Breast epithelium (tissue), 4 donors: ENCODE measurements at regions not wholly inside any gene's neighbourhood (a gene's known extent, or its start where the extent isn't known, plus 50 kb on each side); places are given as distances from the start of the nearest gene placed in this dataset.

Source experiments
- DNase-seq, 2 donors: peaks; one replicate each; pipeline ENCODE4 v3.0.0-alpha.2; 2019; ENCODE audit warnings: low spot score in 2 of 2
- H3K27ac ChIP-seq, 2 donors: fragments of 200-600 bp; sonication (generic) in 1 of 2; one replicate each; pipeline ENCODE4 v1.5.1; 2016 to 2019; ENCODE audit warnings: mild to moderate bottlenecking in 1 of 2
- H3K27me3 ChIP-seq, 2 donors: fragments of 200-600 bp; sonication (generic) in 1 of 2; one replicate each; pipeline versions ENCODE4 v1.5.1 to v1.6.0; 2017 to 2019; ENCODE audit warnings: control low read depth in 1 of 2, mild to moderate bottlenecking in 1 of 2
- H3K36me3 ChIP-seq: fragments of 200-600 bp; one replicate; pipeline ENCODE4 v1.5.1; 2019
- H3K4me1 ChIP-seq, 2 donors: fragments of 200-600 bp; sonication (generic); one replicate each; pipeline ENCODE4 v1.5.1; 2016 to 2019; ENCODE audit warnings: control low read depth in 1 of 2
- H3K4me3 ChIP-seq, 3 donors: fragments of 200-600 bp; sonication (generic); 1 replicate in 2 of 3; 2 replicates in 1 of 3; pipeline ENCODE4 v1.5.1; 2016 to 2019; ENCODE audit warnings: mild to moderate bottlenecking in 3 of 3, moderate library complexity in 2 of 3
- H3K9me3 ChIP-seq, 2 donors: fragments of 200-600 bp; sonication (generic) in 1 of 2; one replicate each; pipeline ENCODE4 v1.5.1; 2016 to 2019; ENCODE audit warnings: control low read depth in 1 of 2
- POLR2A ChIP-seq: fragments of 450-650 bp; IDR thresholded peaks from one replicate; pipeline ENCODE4 v1.6.1; 2016; ENCODE audit warnings: antibody characterized with exemption, mild to moderate bottlenecking, moderate library complexity
- POLR2AphosphoS5 ChIP-seq, 3 donors: sonication (generic); formaldehyde crosslinking; IDR thresholded peaks; one replicate each; pipeline ENCODE4 v1.6.1; 2017; ENCODE audit warnings: antibody characterized with exemption in 3 of 3
- intact Hi-C: fragments of 100-400 bp; cut with DNase I; formaldehyde crosslinking; loops from one replicate; pipeline ENCODE4 v1.15.1; 2023; ENCODE audit warnings: low total_unique reads
- TF ChIP-seq, protein P1 (sequence below), 3 donors: fragments of 450-650 bp; IDR thresholded peaks; one replicate each; pipeline ENCODE4 v1.5.1; 2016 to 2017; ENCODE audit warnings: antibody characterized with exemption in 3 of 3, mild to moderate bottlenecking in 3 of 3, moderate library complexity in 3 of 3

DNA sequence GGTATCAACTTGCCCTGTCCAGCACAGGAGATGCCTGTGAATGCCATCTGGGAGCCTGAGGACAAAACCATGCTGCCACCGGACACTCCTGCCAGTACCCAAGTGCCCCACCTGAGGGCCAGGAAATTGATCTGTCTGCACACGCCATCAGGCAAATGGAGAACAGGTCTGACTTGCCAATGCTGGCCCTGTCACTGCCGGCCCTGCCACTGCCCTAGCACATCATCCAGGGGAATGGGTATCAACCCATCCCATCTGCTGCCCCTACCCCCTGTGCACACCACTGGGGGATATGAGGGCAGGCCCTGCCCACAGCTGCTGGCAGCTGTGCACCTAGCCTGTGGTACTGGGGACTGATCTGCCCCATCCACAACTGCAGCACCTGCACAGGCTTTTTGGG is 1081.6 kb upstream of the EYS start:
- Histone ChIP-seq H3K36me3 (no peaks in the 10 kb centered on the region), H3K4me3 (no peak overlapping the region), H3K27me3 (no peaks in the 10 kb centered on the region), H3K4me1 (no peaks in the 10 kb centered on the region), H3K9me3 (no peaks in the 10 kb centered on the region), H3K27ac (no peak overlapping the region)
- no peak for TF ChIP-seq POLR2A
- TF ChIP-seq POLR2AphosphoS5 (IDR thresholded peaks at IDR 0.05): no peak
- TF ChIP-seq, protein P1, sequence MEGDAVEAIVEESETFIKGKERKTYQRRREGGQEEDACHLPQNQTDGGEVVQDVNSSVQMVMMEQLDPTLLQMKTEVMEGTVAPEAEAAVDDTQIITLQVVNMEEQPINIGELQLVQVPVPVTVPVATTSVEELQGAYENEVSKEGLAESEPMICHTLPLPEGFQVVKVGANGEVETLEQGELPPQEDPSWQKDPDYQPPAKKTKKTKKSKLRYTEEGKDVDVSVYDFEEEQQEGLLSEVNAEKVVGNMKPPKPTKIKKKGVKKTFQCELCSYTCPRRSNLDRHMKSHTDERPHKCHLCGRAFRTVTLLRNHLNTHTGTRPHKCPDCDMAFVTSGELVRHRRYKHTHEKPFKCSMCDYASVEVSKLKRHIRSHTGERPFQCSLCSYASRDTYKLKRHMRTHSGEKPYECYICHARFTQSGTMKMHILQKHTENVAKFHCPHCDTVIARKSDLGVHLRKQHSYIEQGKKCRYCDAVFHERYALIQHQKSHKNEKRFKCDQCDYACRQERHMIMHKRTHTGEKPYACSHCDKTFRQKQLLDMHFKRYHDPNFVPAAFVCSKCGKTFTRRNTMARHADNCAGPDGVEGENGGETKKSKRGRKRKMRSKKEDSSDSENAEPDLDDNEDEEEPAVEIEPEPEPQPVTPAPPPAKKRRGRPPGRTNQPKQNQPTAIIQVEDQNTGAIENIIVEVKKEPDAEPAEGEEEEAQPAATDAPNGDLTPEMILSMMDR (IDR thresholded peaks at IDR 0.05): no peak
- intact Hi-C loops: no loop called here
- DNase-seq: no peak

DNA sequence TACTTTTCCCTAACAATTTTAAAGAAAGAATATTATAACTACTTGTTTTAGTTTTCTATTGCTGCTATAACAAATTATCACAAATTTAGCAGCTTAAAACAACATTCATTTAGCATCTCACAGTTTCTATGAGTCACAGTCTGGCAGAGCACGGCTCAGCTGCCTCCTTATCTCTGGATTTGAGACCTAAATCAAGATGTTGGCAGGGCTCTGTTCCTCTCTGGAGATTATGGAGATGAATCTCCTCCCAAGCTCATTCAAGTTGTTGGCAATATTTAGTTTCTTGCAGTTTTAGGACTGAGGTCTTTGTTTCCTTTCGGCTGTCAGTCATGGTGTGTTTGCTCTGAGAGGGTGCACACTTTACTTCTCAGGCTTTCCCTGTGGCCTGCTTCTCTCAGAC is 1065.8 kb upstream of the EYS start:
- Histone ChIP-seq H3K36me3 (no peaks in the 10 kb centered on the region), H3K4me3 (no peak overlapping the region), H3K4me1 (no peaks in the 10 kb centered on the region), H3K27ac (no peak overlapping the region), H3K27me3 (no peaks in the 10 kb centered on the region), H3K9me3 (peaks cover 0 to 15% of the 10 kb centered on the region in 2 donors)
- TF ChIP-seq POLR2A (no peak), POLR2AphosphoS5 (IDR thresholded peaks at IDR 0.05) (no peak)
- TF ChIP-seq, protein P1 (IDR thresholded peaks at IDR 0.05): no peak
- intact Hi-C loops: no loop called here
- DNase-seq: no peak

DNA sequence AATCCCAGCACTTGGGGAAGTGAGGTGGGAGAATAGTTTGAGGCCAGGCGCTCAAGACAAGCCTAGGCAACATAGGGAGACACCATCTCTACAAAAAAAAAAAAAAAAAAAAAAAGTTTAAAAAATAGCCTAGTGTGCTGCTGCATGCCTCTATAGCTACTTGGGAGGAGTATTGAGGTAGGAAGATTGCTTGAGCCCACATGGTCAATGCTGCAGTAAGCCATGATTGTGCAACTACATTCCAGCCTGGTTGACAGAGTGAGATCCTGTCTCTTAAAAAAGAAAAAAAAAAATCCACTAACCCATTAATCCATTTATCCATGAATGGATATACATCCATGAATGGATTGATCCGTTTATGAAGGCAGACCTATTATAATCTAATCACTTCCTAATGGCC is 1064.6 kb upstream of the EYS start:
- Histone ChIP-seq H3K27me3 (no peaks in the 10 kb centered on the region), H3K9me3 (peaks cover 0 to 15% of the 10 kb centered on the region in 2 donors), H3K27ac (no peak overlapping the region), H3K4me1 (no peaks in the 10 kb centered on the region), H3K4me3 (no peak overlapping the region), H3K36me3 (no peaks in the 10 kb centered on the region)
- no peak for DNase-seq
- intact Hi-C loops: no loop called here
- TF ChIP-seq POLR2A (no peak), POLR2AphosphoS5 (IDR thresholded peaks at IDR 0.05) (no peak)
- TF ChIP-seq, protein P1 (IDR thresholded peaks at IDR 0.05): no peak

DNA sequence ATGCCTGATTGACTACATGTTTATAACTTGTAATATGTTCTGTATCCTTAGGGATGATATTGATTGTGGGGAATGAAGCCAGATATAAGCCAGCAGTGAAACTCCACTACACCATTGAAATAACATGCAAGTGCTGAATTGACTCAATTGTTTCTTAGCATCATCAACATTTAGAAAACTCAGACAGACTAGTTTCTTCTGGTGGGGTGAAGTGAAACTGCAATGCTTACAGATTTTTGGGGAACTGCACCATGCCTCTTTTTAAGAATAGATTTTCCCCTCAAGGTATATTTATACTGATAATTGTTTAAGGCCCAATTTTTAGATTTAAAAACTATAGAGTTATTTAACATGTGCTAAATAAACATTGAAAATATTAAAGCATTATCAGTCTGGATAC is 1044.6 kb upstream of the EYS start:
- DNase-seq: no peak
- intact Hi-C loops: loop anchor here (5.0 kb wide), 1 partner anchor 531 kb away; no protein-coding TSS in a partner anchor
- Histone ChIP-seq H3K27me3 (no peaks in the 10 kb centered on the region), H3K27ac (no peak overlapping the region), H3K36me3 (no peaks in the 10 kb centered on the region), H3K9me3 (no peaks in the 10 kb centered on the region), H3K4me3 (no peak overlapping the region), H3K4me1 (no peaks in the 10 kb centered on the region)
- TF ChIP-seq POLR2A (no peak), POLR2AphosphoS5 (IDR thresholded peaks at IDR 0.05) (no peak)
- TF ChIP-seq, protein P1 (IDR thresholded peaks at IDR 0.05): no peak

DNA sequence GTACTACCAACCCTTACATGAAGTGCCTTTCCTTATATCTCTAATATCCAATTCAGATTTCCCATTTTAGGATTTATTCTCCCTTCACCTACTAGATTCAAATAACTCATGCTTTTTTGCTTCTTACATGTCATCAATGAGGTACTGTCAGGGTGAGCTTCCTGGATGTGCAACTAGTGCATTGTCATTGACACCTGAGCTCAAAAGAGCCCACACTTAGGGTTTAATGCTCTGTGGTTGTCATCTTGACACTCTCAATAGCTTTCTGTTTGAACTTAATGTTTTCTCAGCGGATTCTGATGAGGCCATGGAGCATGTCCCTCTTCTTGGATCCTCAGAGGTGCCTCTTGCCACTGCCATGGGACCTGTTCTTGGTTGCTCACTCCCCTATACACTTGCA is 1033.3 kb upstream of the EYS start:
- H3K4me3 ChIP-seq: no peak overlapping the region
- H3K9me3 ChIP-seq: peaks cover 0 to 3% of the 10 kb centered on the region in 2 donors
- no peaks in the 10 kb centered on the region for H3K27me3 ChIP-seq
- intact Hi-C loops: no loop called here
- TF ChIP-seq POLR2A: no peak
- TF ChIP-seq POLR2AphosphoS5 (IDR thresholded peaks at IDR 0.05): no peak
- TF ChIP-seq, protein P1 (IDR thresholded peaks at IDR 0.05): no peak
- no peaks in the 10 kb centered on the region for H3K4me1 ChIP-seq
- H3K36me3 ChIP-seq: no peaks in the 10 kb centered on the region
- DNase-seq: no peak
- H3K27ac ChIP-seq: no peak overlapping the region
